ENCODE measurements at regions not wholly inside any gene's neighbourhood (a gene's known extent, or its start where the extent isn't known, plus 50 kb on each side); places are given as distances from the start of the nearest gene placed in this dataset.

DNA sequence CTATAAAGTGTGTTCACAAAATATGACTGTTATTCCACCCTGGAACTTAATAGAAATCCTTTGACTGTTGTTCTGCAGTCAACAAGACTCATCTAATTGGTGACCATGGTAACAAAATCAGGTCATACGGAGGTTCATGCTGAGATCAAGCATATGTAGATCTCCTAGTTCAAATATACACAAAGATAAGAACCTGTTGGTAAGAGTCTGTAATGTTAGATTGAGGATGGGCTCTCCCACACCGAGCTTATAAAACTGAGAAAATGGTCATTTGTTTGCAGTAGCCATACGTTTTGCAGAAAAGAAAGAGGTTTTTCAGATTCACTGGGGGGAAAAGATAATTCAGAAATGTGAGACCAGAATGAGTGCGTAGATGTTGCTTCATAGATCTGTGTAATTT lies 468.1 kb downstream of the RPS6KC1 start:
- TF ChIP-seq, protein P1, sequence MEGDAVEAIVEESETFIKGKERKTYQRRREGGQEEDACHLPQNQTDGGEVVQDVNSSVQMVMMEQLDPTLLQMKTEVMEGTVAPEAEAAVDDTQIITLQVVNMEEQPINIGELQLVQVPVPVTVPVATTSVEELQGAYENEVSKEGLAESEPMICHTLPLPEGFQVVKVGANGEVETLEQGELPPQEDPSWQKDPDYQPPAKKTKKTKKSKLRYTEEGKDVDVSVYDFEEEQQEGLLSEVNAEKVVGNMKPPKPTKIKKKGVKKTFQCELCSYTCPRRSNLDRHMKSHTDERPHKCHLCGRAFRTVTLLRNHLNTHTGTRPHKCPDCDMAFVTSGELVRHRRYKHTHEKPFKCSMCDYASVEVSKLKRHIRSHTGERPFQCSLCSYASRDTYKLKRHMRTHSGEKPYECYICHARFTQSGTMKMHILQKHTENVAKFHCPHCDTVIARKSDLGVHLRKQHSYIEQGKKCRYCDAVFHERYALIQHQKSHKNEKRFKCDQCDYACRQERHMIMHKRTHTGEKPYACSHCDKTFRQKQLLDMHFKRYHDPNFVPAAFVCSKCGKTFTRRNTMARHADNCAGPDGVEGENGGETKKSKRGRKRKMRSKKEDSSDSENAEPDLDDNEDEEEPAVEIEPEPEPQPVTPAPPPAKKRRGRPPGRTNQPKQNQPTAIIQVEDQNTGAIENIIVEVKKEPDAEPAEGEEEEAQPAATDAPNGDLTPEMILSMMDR (IDR thresholded peaks at IDR 0.05; ENCODE audit: low read length) = no peak
- no peak for TF ChIP-seq EZH2 (IDR thresholded peaks at IDR 0.05; ENCODE audit: borderline replicate concordance, low read length)

Data from OCI-LY1 (cell line).